KMS-11 (cell line): ENCODE measurements at regions not wholly inside any gene's neighbourhood (a gene's known extent, or its start where the extent isn't known, plus 50 kb on each side); places are given as distances from the start of the nearest gene placed in this dataset.

Experiments used
- H2AFZ ChIP-seq: fragments of 200-600 bp; sonication (generic); 2 replicates; pipeline ENCODE4 v1.6.1; 2016; ENCODE audit warnings: antibody characterized with exemption, mixed run types, low read depth
- H3K27ac ChIP-seq: fragments of 200-600 bp; sonication (generic); 2 replicates; pipeline ENCODE4 v1.6.1; 2016; ENCODE audit warnings: mild to moderate bottlenecking, mixed run types
- H3K27me3 ChIP-seq: fragments of 200-600 bp; sonication (generic); 2 replicates; pipeline ENCODE4 v1.6.1; 2017; ENCODE audit warnings: mild to moderate bottlenecking, low read depth, mixed run types, moderate library complexity; ENCODE audit not compliant: insufficient read depth
- H3K36me3 ChIP-seq: fragments of 200-600 bp; sonication (generic); 2 replicates; pipeline ENCODE4 v1.6.1; 2017; ENCODE audit warnings: mild to moderate bottlenecking, mixed run types; ENCODE audit not compliant: insufficient read depth
- H3K4me1 ChIP-seq: fragments of 200-600 bp; sonication (generic); 2 replicates; pipeline ENCODE4 v1.6.1; 2016; ENCODE audit warnings: mild to moderate bottlenecking, low read depth, mixed run types; ENCODE audit not compliant: poor library complexity, severe bottlenecking
- H3K4me2 ChIP-seq: fragments of 200-600 bp; sonication (generic); 2 replicates; pipeline ENCODE4 v1.7.0; 2016; ENCODE audit warnings: mild to moderate bottlenecking, mixed run types
- H3K4me3 ChIP-seq: fragments of 200-600 bp; sonication (generic); IDR thresholded peaks from 2 replicates; pipeline ENCODE4 v1.6.1; 2017; ENCODE audit warnings: low read depth, low read length, mixed read lengths; ENCODE audit not compliant: insufficient read depth
- H3K79me2 ChIP-seq: fragments of 200-600 bp; sonication (generic); 2 replicates; pipeline ENCODE4 v1.6.1; 2016; ENCODE audit warnings: low read depth, mixed run types; ENCODE audit not compliant: insufficient read depth
- H3K9ac ChIP-seq: fragments of 200-600 bp; sonication (generic); 2 replicates; pipeline ENCODE4 v1.6.1; 2016; ENCODE audit warnings: mild to moderate bottlenecking, mixed run types
- H4K20me1 ChIP-seq: fragments of 200-600 bp; sonication (generic); 2 replicates; pipeline ENCODE4 v1.6.1; 2016; ENCODE audit warnings: mild to moderate bottlenecking, mixed run types; ENCODE audit not compliant: insufficient read depth
- TF ChIP-seq, protein P1 (sequence below): fragments of 200-600 bp; sonication (generic); conservative IDR thresholded peaks from 2 replicates; pipeline ENCODE4 v1.6.1; 2017; ENCODE audit warnings: low read depth, mild to moderate bottlenecking, antibody characterized with exemption, low read length, moderate library complexity, mixed read lengths

DNA sequence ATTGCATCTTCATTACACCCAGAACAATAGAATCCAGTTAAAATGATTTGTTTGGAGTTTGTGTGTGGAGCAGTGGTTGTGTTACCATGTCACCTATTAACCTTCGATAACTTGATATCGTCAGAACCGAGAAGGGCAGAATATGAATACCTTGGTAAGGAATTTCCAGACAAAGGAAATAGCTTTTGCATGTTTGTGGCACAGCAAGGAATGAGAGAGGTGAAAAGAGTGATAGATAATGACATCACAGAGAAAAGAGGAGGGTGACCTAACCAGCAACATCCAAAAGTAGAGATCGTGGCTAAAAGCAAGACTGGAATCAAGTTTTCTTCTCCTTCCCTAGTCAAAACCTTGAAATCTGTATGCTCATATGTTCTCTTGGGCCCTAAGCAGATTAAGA is 244.6 kb upstream of the NEGR1 start:
- no peak overlapping the region for H3K9ac ChIP-seq
- TF ChIP-seq, protein P1, sequence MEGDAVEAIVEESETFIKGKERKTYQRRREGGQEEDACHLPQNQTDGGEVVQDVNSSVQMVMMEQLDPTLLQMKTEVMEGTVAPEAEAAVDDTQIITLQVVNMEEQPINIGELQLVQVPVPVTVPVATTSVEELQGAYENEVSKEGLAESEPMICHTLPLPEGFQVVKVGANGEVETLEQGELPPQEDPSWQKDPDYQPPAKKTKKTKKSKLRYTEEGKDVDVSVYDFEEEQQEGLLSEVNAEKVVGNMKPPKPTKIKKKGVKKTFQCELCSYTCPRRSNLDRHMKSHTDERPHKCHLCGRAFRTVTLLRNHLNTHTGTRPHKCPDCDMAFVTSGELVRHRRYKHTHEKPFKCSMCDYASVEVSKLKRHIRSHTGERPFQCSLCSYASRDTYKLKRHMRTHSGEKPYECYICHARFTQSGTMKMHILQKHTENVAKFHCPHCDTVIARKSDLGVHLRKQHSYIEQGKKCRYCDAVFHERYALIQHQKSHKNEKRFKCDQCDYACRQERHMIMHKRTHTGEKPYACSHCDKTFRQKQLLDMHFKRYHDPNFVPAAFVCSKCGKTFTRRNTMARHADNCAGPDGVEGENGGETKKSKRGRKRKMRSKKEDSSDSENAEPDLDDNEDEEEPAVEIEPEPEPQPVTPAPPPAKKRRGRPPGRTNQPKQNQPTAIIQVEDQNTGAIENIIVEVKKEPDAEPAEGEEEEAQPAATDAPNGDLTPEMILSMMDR, result no peak
- no peaks in the 10 kb centered on the region for H3K27me3 ChIP-seq
- no peaks in the 10 kb centered on the region for H3K4me1 ChIP-seq
- no peaks in the 10 kb centered on the region for H3K36me3 ChIP-seq
- H3K27ac ChIP-seq, result no peak overlapping the region
- H3K4me3 ChIP-seq, result no peak overlapping the region
- no peak overlapping the region for H3K4me2 ChIP-seq
- no peak overlapping the region for H2AFZ ChIP-seq
- no peaks in the 10 kb centered on the region for H4K20me1 ChIP-seq
- no peaks in the 10 kb centered on the region for H3K79me2 ChIP-seq

DNA sequence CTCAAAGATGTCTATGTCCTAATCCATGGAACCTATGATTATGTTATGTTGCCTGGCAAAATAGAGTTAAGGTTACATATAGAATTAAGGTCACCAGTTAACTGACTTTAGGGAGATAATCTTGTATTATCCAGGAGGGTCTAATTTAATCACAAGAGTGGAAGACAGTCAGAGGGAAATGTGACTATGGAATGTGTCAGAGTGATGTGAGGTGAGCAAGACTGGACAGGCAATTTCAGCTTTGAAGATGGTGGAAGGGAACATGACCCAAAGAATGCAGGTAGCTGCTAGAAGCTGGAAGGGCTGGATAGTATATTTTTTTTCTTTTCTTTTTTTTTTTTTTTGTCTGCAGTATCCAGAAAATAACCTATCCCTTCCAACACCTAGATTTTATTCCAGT is 241.7 kb upstream of the NEGR1 start:
- Histone ChIP-seq H3K27ac (no peak overlapping the region), H3K36me3 (no peaks in the 10 kb centered on the region), H3K27me3 (no peaks in the 10 kb centered on the region), H2AFZ (no peak overlapping the region), H3K4me3 (no peak overlapping the region), H3K4me2 (no peak overlapping the region), H4K20me1 (no peaks in the 10 kb centered on the region), H3K79me2 (no peaks in the 10 kb centered on the region), H3K4me1 (no peaks in the 10 kb centered on the region), H3K9ac (no peak overlapping the region)
- TF ChIP-seq, protein P1, result no peak

DNA sequence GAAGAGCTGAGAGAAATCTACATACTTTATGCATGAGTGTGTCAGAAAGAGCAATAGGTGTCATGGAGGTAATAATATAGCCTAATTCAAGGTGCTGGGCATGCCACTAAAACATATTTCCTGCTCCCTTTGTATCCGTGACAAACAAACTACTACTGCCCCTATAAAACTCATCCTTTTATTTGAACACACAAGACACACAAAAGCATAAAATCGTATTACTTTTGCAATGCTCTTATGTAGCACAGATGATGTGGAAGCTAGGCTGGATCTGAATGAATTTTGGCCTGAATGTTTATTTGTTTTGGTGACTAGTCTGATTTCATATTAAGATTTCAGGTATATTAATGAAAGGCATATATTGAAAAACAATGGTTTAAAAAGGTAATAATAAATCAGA is 239.3 kb upstream of the NEGR1 start:
- Histone ChIP-seq H3K4me2 (no peak overlapping the region), H2AFZ (no peak overlapping the region), H3K27ac (no peak overlapping the region), H3K79me2 (no peaks in the 10 kb centered on the region), H3K9ac (no peak overlapping the region), H3K36me3 (no peaks in the 10 kb centered on the region), H4K20me1 (no peaks in the 10 kb centered on the region), H3K4me3 (no peak overlapping the region), H3K27me3 (no peaks in the 10 kb centered on the region), H3K4me1 (no peaks in the 10 kb centered on the region)
- TF ChIP-seq, protein P1, result no peak

DNA sequence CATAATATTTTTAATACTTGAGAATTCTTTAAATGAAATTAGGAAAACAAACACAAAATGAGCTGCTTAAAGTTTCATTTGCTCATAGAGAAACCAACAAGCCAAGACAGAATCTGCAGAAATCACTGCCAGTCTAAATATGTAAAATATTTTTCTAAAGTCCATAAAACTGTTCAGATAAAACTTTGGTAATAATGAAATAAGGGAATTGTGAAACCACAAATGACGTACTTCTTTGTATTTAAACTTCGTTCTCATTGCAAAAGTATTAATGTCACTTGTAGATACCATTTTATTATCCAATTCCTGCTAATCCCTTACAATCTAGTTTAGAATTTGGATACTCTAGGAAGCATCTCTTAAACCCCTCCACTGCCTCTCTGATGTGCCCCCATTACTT is 234.5 kb upstream of the NEGR1 start:
- Histone ChIP-seq H3K27me3 (no peaks in the 10 kb centered on the region), H3K36me3 (no peaks in the 10 kb centered on the region), H3K27ac (no peak overlapping the region), H3K9ac (no peak overlapping the region), H3K4me1 (no peaks in the 10 kb centered on the region), H3K79me2 (no peaks in the 10 kb centered on the region), H2AFZ (no peak overlapping the region), H3K4me3 (no peak overlapping the region), H3K4me2 (no peak overlapping the region), H4K20me1 (no peaks in the 10 kb centered on the region)
- TF ChIP-seq, protein P1, result no peak

DNA sequence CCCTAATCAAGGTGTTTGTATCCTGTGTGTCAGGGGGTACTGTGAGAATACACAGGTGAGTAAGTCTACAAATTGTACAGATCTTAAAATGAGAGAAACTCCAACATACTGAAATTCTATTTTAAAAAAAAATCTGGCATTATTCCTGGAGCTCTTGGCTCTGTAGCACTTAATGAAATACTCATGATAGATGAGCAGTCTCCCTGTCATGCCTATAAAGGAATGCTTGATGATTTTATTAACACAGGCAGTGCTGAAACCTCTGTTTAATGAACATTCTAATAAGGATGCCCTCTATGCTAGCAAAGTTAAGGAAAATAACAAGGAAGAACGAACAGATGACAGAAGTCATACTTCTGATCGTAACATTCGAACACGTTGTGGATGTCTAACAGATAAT is 233.9 kb upstream of the NEGR1 start:
- H3K27me3 ChIP-seq, result no peaks in the 10 kb centered on the region
- H3K4me1 ChIP-seq, result no peaks in the 10 kb centered on the region
- H4K20me1 ChIP-seq, result no peaks in the 10 kb centered on the region
- H3K79me2 ChIP-seq, result no peaks in the 10 kb centered on the region
- H3K4me3 ChIP-seq, result no peak overlapping the region
- TF ChIP-seq, protein P1, result no peak
- no peak overlapping the region for H3K9ac ChIP-seq
- no peak overlapping the region for H3K27ac ChIP-seq
- H3K36me3 ChIP-seq, result no peaks in the 10 kb centered on the region
- no peak overlapping the region for H3K4me2 ChIP-seq
- H2AFZ ChIP-seq, result no peak overlapping the region
